Naive thymus-derived CD4-positive, alpha-beta T cell (primary cell): ENCODE measurements at regions not wholly inside any gene's neighbourhood (a gene's known extent, or its start where the extent isn't known, plus 50 kb on each side); places are given as distances from the start of the nearest gene placed in this dataset.

Experiments
- ATAC-seq: fragments of 150-1000 bp; cut with Tn5 transposase; 2 replicates; pipeline ENCODE4 v1.10.0; 2021; ENCODE audit warnings: mild to moderate bottlenecking, moderate library complexity
- CTCF ChIA-PET: fragments of 350-600 bp; sonication (Branson Sonifier 250); formaldehyde crosslinking; loops from one replicate; lab custom pipeline; 2021; ENCODE audit warnings: antibody characterized with exemption; lab: Charles Lee
- POLR2A ChIA-PET: fragments of 350-600 bp; sonication (Branson Sonifier 250); formaldehyde crosslinking; loops from one replicate; lab custom pipeline; 2021; ENCODE audit warnings: antibody characterized with exemption, inconsistent platforms; lab: Charles Lee
- DNase-seq, 9 donors: peaks; one replicate each; pipeline versions ENCODE4 v3.0.0 to v3.0.0-alpha.2; 2020 to 2022; ENCODE audit warnings: mixed read lengths in 1 of 9
- H3K27ac ChIP-seq: one replicate; pipeline ENCODE4 v1.7.0; 2013; ENCODE audit warnings: mild to moderate bottlenecking, low read depth, low read length, moderate library complexity
- H3K27me3 ChIP-seq, 2 donors: one replicate each; pipeline ENCODE4 v1.7.0; 2013; ENCODE audit warnings: low read length in 2 of 2, mild to moderate bottlenecking in 2 of 2, moderate library complexity in 2 of 2; ENCODE audit not compliant: control insufficient read depth in 2 of 2, insufficient read depth in 2 of 2
- H3K36me3 ChIP-seq, 3 experiments: 1 replicate in 2 of 3; 2 replicates in 1 of 3; pipeline ENCODE4 v1.7.0; 2013; ENCODE audit warnings: low read length in 3 of 3, mild to moderate bottlenecking in 3 of 3, moderate library complexity in 1 of 3; ENCODE audit not compliant: insufficient read depth in 3 of 3, control insufficient read depth in 2 of 3
- H3K4me1 ChIP-seq, 2 donors: one replicate each; pipeline ENCODE4 v1.7.0; 2013; ENCODE audit warnings: low read length in 2 of 2, mild to moderate bottlenecking in 2 of 2, moderate library complexity in 1 of 2; ENCODE audit not compliant: control insufficient read depth in 2 of 2, insufficient read depth in 2 of 2
- H3K4me3 ChIP-seq: 2 replicates; pipeline ENCODE4 v1.7.0; 2013; ENCODE audit warnings: mild to moderate bottlenecking, low read length
- H3K9me3 ChIP-seq, 3 experiments: 1 replicate in 2 of 3; 2 replicates in 1 of 3; pipeline ENCODE4 v1.7.0; 2013; ENCODE audit warnings: low read length in 3 of 3; ENCODE audit not compliant: control insufficient read depth in 2 of 3
- H3K27ac Mint-ChIP-seq, 9 donors: one replicate each; pipeline ENCODE4 v1.8.0; 2020 to 2022; ENCODE audit warnings: mixed read lengths in 9 of 9, mild to moderate bottlenecking in 8 of 9, moderate library complexity in 5 of 9, inconsistent platforms in 2 of 9
- H3K27me3 Mint-ChIP-seq, 5 donors: one replicate each; pipeline ENCODE4 v1.8.0; 2021 to 2022; ENCODE audit warnings: mixed read lengths in 5 of 5, mild to moderate bottlenecking in 1 of 5
- H3K36me3 Mint-ChIP-seq, 5 donors: one replicate each; pipeline ENCODE4 v1.8.0; 2020 to 2022; ENCODE audit warnings: mixed read lengths in 5 of 5, mild to moderate bottlenecking in 3 of 5, inconsistent platforms in 1 of 5
- H3K4me1 Mint-ChIP-seq, 7 donors: one replicate each; pipeline ENCODE4 v1.8.0; 2020 to 2022; ENCODE audit warnings: mixed read lengths in 7 of 7, mild to moderate bottlenecking in 3 of 7, inconsistent platforms in 1 of 7
- H3K4me3 Mint-ChIP-seq, 10 donors: one replicate each; pipeline ENCODE4 v1.8.0; 2020 to 2022; ENCODE audit warnings: mild to moderate bottlenecking in 10 of 10, mixed read lengths in 10 of 10, moderate library complexity in 6 of 10, inconsistent platforms in 2 of 10
- H3K9me3 Mint-ChIP-seq, 11 donors: one replicate each; pipeline ENCODE4 v1.8.0; 2020 to 2022; ENCODE audit warnings: mixed read lengths in 11 of 11, mild to moderate bottlenecking in 4 of 11, inconsistent platforms in 1 of 11, moderate library complexity in 1 of 11
- intact Hi-C, 2 donors: fragments of 100-400 bp; cut with micrococcal nuclease; formaldehyde crosslinking; loops; one replicate each; pipeline ENCODE4 v1.15.1; 2023

DNA sequence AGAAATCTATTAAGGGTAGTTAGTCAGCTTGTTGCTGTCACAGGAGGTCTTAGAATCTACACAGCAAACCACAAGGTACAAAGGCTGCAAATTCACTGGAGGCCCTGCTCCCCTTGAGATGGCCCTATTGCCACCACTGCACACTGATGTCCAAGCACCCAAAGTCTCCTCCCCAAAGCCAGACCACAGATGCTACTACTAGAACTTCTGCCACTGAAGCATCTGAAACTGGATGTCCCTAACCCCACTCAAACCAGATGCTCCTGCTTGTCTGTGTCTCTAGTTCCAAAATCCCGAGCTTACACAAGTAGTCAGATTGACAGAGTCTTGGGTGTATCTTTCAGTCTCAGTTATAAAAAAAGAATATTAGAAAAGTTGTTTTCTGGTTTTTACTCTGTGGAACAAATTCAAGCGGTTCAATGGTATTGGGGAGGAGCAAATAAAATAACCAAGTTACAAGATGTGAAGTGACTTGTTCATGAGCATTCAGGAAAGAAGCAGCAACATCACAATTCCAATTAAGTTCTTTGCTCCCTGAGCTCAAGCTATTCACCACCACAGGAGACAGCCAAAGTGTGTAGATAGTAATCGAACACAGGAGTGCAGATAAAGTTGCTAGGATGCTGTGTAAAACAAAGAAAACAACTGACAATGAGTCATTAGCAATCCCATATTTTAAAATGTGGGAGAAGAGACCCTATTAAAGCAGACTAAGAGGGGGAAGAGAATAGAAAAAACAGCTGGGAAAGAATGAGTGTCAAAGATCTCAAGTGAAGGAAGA is 352.3 kb downstream of the PDGFC start:
- Histone ChIP-seq H3K27me3 (no peaks in the 10 kb centered on the region), H3K36me3 (no peaks in the 10 kb centered on the region), H3K9me3 (no peaks in the 10 kb centered on the region), H3K4me1 (no peaks in the 10 kb centered on the region), H3K27ac (no peak overlapping the region), H3K4me3 (no peak overlapping the region)
- CTCF ChIA-PET, result interaction anchor here (0.6 kb wide), 1 partner anchor 44 kb away, joined by 3 read pairs; no protein-coding TSS in a partner anchor
- Mint-ChIP-seq H3K27ac (no peak overlapping the region), H3K36me3 (no peaks in the 10 kb centered on the region), H3K4me3 (no peak overlapping the region), H3K4me1 (no peaks in the 10 kb centered on the region), H3K9me3 (peaks cover 0 to 16% (median 3%) of the 10 kb centered on the region in 11 donors), H3K27me3 (no peaks in the 10 kb centered on the region)
- intact Hi-C loops, result no loop called here
- POLR2A ChIA-PET, result no interaction called here
- DNase-seq, result no peak
- no peak for ATAC-seq

DNA sequence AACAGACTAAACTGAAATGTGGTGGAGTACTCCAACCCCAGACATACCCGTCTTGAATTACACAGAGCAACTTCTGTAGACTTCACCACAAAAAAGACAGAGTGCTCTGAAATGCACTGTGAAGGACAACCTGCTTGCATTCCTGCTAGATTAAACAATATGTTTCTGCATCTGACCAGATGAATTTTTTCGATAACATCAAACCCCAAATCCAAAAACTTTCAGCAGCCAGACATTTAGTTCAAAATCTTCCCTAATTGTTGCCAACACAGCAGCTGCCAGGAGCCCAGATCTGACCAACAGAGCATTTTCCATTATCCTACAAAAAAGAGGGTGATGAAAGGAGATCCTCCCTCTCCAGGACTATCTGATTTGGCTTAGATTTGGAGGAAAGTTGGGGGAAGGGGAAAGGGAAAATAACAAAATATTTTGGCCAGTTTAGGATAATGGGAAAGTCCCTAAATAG is 356.5 kb downstream of the PDGFC start:
- H3K27ac Mint-ChIP-seq, result no peak overlapping the region
- no peak for ATAC-seq
- CTCF ChIA-PET, result no interaction called here

DNA sequence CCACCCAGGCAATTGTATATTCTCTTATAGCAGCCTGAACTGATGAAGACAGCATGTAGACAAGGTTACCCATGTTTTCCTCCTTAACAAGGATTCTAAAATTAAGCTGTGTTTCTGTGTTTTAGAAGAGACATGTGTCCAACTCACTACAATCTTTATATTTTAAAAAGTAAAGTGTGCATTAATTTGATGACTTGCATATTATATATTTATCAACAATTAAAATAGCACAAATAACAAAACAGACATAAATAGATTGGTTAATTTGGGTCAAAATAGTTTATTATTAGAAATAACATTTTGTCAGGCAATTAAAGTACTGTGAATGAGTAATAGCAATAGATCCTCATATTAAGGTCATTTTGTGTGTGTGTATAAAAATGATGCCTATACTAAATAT is 357.1 kb downstream of the PDGFC start:
- Mint-ChIP-seq H3K27ac (no peak overlapping the region), H3K4me1 (no peaks in the 10 kb centered on the region), H3K9me3 (peaks cover 0 to 9% (median 2%) of the 10 kb centered on the region in 11 donors), H3K36me3 (no peaks in the 10 kb centered on the region), H3K27me3 (no peaks in the 10 kb centered on the region), H3K4me3 (no peak overlapping the region)
- Histone ChIP-seq H3K27me3 (no peaks in the 10 kb centered on the region), H3K36me3 (no peaks in the 10 kb centered on the region), H3K4me1 (no peaks in the 10 kb centered on the region), H3K27ac (no peak overlapping the region), H3K9me3 (no peaks in the 10 kb centered on the region), H3K4me3 (no peak overlapping the region)
- DNase-seq, result no peak
- intact Hi-C loops, result no loop called here
- POLR2A ChIA-PET, result no interaction called here
- no peak for ATAC-seq
- CTCF ChIA-PET, result no interaction called here

More for the DNA sequence above, 356.5 kb downstream of the PDGFC start:
- H3K4me3 ChIP-seq, result no peak overlapping the region
- H3K36me3 Mint-ChIP-seq, result no peaks in the 10 kb centered on the region
- no peak for DNase-seq
- no peaks in the 10 kb centered on the region for H3K27me3 Mint-ChIP-seq
- POLR2A ChIA-PET, result no interaction called here
- peaks cover 0 to 9% (median 0%) of the 10 kb centered on the region in 11 donors for H3K9me3 Mint-ChIP-seq
- no peak overlapping the region for H3K27ac ChIP-seq
- no peak overlapping the region for H3K4me3 Mint-ChIP-seq
- no peaks in the 10 kb centered on the region for H3K9me3 ChIP-seq
- no peaks in the 10 kb centered on the region for H3K27me3 ChIP-seq
- no peaks in the 10 kb centered on the region for H3K4me1 Mint-ChIP-seq
- H3K4me1 ChIP-seq, result no peaks in the 10 kb centered on the region
- no peaks in the 10 kb centered on the region for H3K36me3 ChIP-seq
- intact Hi-C loops, result no loop called here

DNA sequence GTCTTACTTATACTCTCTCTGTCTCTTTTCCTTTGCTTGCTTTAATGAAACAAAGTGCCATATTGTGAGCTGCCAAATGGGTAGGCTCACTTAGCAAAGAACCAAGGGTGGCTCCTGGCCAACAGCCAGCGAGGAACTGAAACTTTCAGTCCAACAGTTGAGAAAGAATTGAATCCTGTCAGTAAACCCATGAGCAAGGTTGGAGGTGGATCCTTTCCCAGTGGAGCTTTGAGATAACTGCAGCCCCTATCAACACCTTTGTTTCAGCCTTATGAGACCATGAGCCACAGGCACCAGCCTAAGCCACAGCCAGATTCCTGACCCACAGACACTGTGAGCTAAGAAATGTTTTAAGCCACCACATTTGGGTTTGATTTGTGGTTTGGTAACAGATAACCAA is 362.2 kb downstream of the PDGFC start:
- Mint-ChIP-seq H3K27ac (no peak overlapping the region), H3K9me3 (peaks cover 0 to 7% (median 2%) of the 10 kb centered on the region in 11 donors), H3K4me3 (no peak overlapping the region), H3K4me1 (no peaks in the 10 kb centered on the region), H3K36me3 (no peaks in the 10 kb centered on the region), H3K27me3 (no peaks in the 10 kb centered on the region)
- H3K9me3 ChIP-seq, result no peaks in the 10 kb centered on the region
- ChIA-PET CTCF (no interaction called here), POLR2A (no interaction called here)
- ATAC-seq (no peak), DNase-seq (no peak)
- no peak overlapping the region for H3K27ac ChIP-seq
- H3K4me3 ChIP-seq, result no peak overlapping the region
- H3K36me3 ChIP-seq, result no peaks in the 10 kb centered on the region
- no peaks in the 10 kb centered on the region for H3K4me1 ChIP-seq
- intact Hi-C loops, result no loop called here
- no peaks in the 10 kb centered on the region for H3K27me3 ChIP-seq

DNA sequence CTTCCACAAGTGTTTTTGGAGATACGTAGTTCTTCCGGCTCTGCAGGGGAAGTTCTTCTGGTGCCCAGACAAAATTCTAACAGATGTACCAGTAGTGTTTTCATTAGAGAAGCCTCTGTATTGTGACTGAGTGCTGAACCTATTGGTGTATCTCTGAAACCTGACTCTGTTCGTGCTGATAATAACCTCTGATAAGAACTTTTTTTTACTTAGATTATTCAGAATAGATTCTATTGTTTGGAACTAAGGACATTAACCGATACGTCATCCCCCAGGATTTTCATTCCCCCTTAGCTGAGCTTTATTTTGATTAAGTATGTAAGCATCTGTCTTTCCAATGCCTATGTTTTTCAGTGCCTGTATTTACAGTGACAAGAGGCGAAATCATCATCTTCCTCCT is 362.9 kb downstream of the PDGFC start:
- ATAC-seq (no peak), DNase-seq (no peak)
- intact Hi-C loops, result no loop called here
- H3K27me3 ChIP-seq, result no peaks in the 10 kb centered on the region
- H3K4me3 ChIP-seq, result no peak overlapping the region
- Mint-ChIP-seq H3K9me3 (peaks cover 0 to 11% (median 3%) of the 10 kb centered on the region in 11 donors), H3K4me3 (no peak overlapping the region), H3K4me1 (no peaks in the 10 kb centered on the region), H3K27me3 (no peaks in the 10 kb centered on the region), H3K36me3 (no peaks in the 10 kb centered on the region), H3K27ac (no peak overlapping the region)
- ChIA-PET POLR2A (no interaction called here), CTCF (no interaction called here)
- H3K4me1 ChIP-seq, result no peaks in the 10 kb centered on the region
- no peak overlapping the region for H3K27ac ChIP-seq
- no peaks in the 10 kb centered on the region for H3K9me3 ChIP-seq
- no peaks in the 10 kb centered on the region for H3K36me3 ChIP-seq

DNA sequence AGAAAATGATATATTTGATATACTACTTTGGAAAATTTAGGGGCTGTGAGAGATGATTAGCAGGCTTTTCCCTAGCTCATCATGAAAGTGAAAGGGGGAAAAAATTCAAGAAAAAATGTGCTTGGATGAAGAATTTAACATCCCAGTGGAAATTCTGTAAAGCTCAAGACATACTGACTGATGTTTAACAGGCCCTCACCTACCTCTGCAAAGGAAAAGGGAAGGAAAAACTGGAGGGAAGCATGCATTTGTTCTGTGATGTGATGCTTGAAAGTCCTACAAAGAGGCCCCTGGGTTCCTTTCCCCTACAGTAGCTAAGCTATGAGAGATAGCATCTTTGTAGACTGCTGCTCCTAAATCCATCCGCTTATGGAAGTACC is 364.1 kb downstream of the PDGFC start:
- POLR2A ChIA-PET, result no interaction called here
- Histone ChIP-seq H3K36me3 (no peaks in the 10 kb centered on the region), H3K27ac (no peak overlapping the region), H3K4me3 (no peak overlapping the region), H3K9me3 (no peaks in the 10 kb centered on the region), H3K4me1 (no peaks in the 10 kb centered on the region), H3K27me3 (no peaks in the 10 kb centered on the region)
- peaks cover 0 to 14% (median 3%) of the 10 kb centered on the region in 11 donors for H3K9me3 Mint-ChIP-seq
- no peak for DNase-seq
- no peak for ATAC-seq
- no peak overlapping the region for H3K4me3 Mint-ChIP-seq
- intact Hi-C loops, result no loop called here
- H3K27me3 Mint-ChIP-seq, result no peaks in the 10 kb centered on the region
- H3K27ac Mint-ChIP-seq, result no peak overlapping the region
- no peaks in the 10 kb centered on the region for H3K4me1 Mint-ChIP-seq
- CTCF ChIA-PET, result no interaction called here
- H3K36me3 Mint-ChIP-seq, result no peaks in the 10 kb centered on the region
